ENCODE measurements at regions not wholly inside any gene's neighbourhood (a gene's known extent, or its start where the extent isn't known, plus 50 kb on each side); places are given as distances from the start of the nearest gene placed in this dataset.
"Not testable (repeated sequence)": the region's sequence is repeated elsewhere in the genome, so short reads cannot be mapped to it uniquely, and the experiment has no call there.

GRCh38 chr11:16528639-16529038, 172.3 kb upstream of the SOX6 start:
- DNase-seq (ENCODE audit: low spot score) = no peak

- DNase-seq (ENCODE audit: low spot score) = no peak
Observed at GRCh38 chr11:16527525-16528246, 171.3 kb upstream of the SOX6 start.

- DNase-seq (ENCODE audit: low spot score) = no peak
Observed at GRCh38 chr11:16526947-16527346, 170.6 kb upstream of the SOX6 start.

- DNase-seq (ENCODE audit: low spot score) = not testable (repeated sequence)
Observed at GRCh38 chr11:16520713-16521112, 164.4 kb upstream of the SOX6 start.

GRCh38 chr11:16512899-16513241, 156.5 kb upstream of the SOX6 start:
- DNase-seq (ENCODE audit: low spot score) = no peak

GRCh38 chr11:16512198-16512898, 156.0 kb upstream of the SOX6 start:
- DNase-seq (ENCODE audit: low spot score) = no peak

- DNase-seq (ENCODE audit: low spot score) = no peak
Observed at GRCh38 chr11:16511116-16512114, 155.1 kb upstream of the SOX6 start.

- no peak for DNase-seq (ENCODE audit: low spot score)
Observed at GRCh38 chr11:16505481-16505880, 149.1 kb upstream of the SOX6 start.

- not testable (repeated sequence) for DNase-seq (ENCODE audit: low spot score)
Observed at GRCh38 chr11:16503891-16504290, 147.5 kb upstream of the SOX6 start.

- no peak for DNase-seq (ENCODE audit: low spot score)
Observed at GRCh38 chr11:16494918-16495691, 138.8 kb upstream of the SOX6 start.

- DNase-seq (ENCODE audit: low spot score) = no peak
Observed at GRCh38 chr11:16484434-16484833, 128.1 kb upstream of the SOX6 start.

GRCh38 chr11:16474659-16475058, 118.3 kb upstream of the SOX6 start:
- no peak for DNase-seq (ENCODE audit: low spot score)

GRCh38 chr11:16469968-16470367, 113.6 kb upstream of the SOX6 start:
- DNase-seq (ENCODE audit: low spot score) = no peak

GRCh38 chr11:16468735-16469453, 112.5 kb upstream of the SOX6 start:
- no peak for DNase-seq (ENCODE audit: low spot score)

- no peak for DNase-seq (ENCODE audit: low spot score)
Observed at GRCh38 chr11:16460508-16460907, 104.2 kb upstream of the SOX6 start.

- DNase-seq (ENCODE audit: low spot score) = no peak
Observed at GRCh38 chr11:16456366-16456765, 100.0 kb upstream of the SOX6 start.

- no peak for DNase-seq (ENCODE audit: low spot score)
Observed at GRCh38 chr11:16454289-16454863, 98.0 kb upstream of the SOX6 start.

- DNase-seq (ENCODE audit: low spot score) = no peak
Observed at GRCh38 chr11:16448123-16448717, 91.9 kb upstream of the SOX6 start.

GRCh38 chr11:16441461-16441860, 85.1 kb upstream of the SOX6 start:
- no peak for DNase-seq (ENCODE audit: low spot score)

GRCh38 chr11:16440136-16440535, 83.8 kb upstream of the SOX6 start:
- no peak for DNase-seq (ENCODE audit: low spot score)
